SK-N-SH treated with all-trans-retinoic acid at 6 μM for 48 hours (cell line): ENCODE measurements at regions not wholly inside any gene's neighbourhood (a gene's known extent, or its start where the extent isn't known, plus 50 kb on each side); places are given as distances from the start of the nearest gene placed in this dataset.

Experiments used
- ZFP3 ChIP-seq: fragments of 250-450 bp; sonication (Bioruptor Pico); IDR thresholded peaks from 2 replicates; pipeline ENCODE4 v1.5.0; 2020; ENCODE audit warnings: mild to moderate bottlenecking, moderate library complexity
- TF ChIP-seq, protein P1 (sequence below): fragments of 250-450 bp; sonication (Bioruptor Pico); IDR thresholded peaks from 2 replicates; pipeline ENCODE4 v1.8.0; 2021; ENCODE audit warnings: low read depth, mild to moderate bottlenecking, moderate library complexity, borderline replicate concordance
- TF ChIP-seq, protein P2 (sequence below): fragments of 250-450 bp; sonication (Bioruptor Pico); IDR thresholded peaks from 2 replicates; pipeline ENCODE4 v1.8.0; 2020; ENCODE audit warnings: mild to moderate bottlenecking, moderate library complexity, borderline replicate concordance
- TF ChIP-seq, protein P3 (sequence below): fragments of 250-450 bp; sonication (Bioruptor Pico); IDR thresholded peaks from 2 replicates; pipeline ENCODE4 v1.5.1; 2020; ENCODE audit warnings: low read depth, mild to moderate bottlenecking, moderate library complexity

DNA sequence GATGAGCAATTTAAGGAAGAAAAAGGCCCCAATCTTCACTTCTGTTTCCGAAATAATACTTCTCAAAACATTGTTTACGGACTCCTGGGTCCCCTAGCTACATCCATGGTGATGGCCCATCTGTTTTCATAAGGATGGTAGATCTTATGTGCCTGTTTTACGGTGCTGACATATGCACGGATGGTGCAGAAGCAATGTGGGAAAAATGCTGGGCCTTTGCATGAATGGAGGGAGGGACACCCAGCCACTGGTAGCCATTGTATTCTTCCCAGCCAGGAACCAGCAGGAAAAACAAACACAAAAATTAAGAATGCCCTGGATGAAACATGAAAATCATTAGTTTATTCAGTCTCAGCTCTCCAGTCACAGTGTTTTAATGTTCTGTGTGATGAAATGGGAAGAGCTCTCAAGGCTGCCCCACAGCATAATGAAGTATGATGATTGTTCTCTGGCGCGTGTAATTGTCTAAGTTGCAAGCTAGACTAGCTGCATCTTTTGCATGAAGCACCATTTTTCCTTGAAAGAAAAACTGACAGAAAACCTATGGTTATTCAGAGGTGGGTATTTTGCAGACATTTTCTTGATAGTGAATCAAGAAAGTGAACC is 1201.1 kb upstream of the SLC10A2 start:
- no peak for TF ChIP-seq ZFP3 (CRISPR knock-in tag)
- TF ChIP-seq, protein P1, sequence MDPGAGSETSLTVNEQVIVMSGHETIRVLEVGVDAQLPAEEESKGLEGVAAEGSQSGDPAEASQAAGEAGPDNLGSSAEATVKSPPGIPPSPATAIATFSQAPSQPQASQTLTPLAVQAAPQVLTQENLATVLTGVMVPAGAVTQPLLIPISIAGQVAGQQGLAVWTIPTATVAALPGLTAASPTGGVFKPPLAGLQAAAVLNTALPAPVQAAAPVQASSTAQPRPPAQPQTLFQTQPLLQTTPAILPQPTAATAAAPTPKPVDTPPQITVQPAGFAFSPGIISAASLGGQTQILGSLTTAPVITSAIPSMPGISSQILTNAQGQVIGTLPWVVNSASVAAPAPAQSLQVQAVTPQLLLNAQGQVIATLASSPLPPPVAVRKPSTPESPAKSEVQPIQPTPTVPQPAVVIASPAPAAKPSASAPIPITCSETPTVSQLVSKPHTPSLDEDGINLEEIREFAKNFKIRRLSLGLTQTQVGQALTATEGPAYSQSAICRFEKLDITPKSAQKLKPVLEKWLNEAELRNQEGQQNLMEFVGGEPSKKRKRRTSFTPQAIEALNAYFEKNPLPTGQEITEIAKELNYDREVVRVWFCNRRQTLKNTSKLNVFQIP (CRISPR knock-in tag) = no peak
- TF ChIP-seq, protein P2, sequence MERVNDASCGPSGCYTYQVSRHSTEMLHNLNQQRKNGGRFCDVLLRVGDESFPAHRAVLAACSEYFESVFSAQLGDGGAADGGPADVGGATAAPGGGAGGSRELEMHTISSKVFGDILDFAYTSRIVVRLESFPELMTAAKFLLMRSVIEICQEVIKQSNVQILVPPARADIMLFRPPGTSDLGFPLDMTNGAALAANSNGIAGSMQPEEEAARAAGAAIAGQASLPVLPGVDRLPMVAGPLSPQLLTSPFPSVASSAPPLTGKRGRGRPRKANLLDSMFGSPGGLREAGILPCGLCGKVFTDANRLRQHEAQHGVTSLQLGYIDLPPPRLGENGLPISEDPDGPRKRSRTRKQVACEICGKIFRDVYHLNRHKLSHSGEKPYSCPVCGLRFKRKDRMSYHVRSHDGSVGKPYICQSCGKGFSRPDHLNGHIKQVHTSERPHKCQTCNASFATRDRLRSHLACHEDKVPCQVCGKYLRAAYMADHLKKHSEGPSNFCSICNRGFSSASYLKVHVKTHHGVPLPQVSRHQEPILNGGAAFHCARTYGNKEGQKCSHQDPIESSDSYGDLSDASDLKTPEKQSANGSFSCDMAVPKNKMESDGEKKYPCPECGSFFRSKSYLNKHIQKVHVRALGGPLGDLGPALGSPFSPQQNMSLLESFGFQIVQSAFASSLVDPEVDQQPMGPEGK = no peak
- TF ChIP-seq, protein P3, sequence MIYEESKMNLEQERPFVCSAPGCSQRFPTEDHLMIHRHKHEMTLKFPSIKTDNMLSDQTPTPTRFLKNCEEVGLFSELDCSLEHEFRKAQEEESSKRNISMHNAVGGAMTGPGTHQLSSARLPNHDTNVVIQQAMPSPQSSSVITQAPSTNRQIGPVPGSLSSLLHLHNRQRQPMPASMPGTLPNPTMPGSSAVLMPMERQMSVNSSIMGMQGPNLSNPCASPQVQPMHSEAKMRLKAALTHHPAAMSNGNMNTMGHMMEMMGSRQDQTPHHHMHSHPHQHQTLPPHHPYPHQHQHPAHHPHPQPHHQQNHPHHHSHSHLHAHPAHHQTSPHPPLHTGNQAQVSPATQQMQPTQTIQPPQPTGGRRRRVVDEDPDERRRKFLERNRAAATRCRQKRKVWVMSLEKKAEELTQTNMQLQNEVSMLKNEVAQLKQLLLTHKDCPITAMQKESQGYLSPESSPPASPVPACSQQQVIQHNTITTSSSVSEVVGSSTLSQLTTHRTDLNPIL = no peak
